ENCODE measurements at regions not wholly inside any gene's neighbourhood (a gene's known extent, or its start where the extent isn't known, plus 50 kb on each side); places are given as distances from the start of the nearest gene placed in this dataset.

- TF ChIP-seq, protein P1, sequence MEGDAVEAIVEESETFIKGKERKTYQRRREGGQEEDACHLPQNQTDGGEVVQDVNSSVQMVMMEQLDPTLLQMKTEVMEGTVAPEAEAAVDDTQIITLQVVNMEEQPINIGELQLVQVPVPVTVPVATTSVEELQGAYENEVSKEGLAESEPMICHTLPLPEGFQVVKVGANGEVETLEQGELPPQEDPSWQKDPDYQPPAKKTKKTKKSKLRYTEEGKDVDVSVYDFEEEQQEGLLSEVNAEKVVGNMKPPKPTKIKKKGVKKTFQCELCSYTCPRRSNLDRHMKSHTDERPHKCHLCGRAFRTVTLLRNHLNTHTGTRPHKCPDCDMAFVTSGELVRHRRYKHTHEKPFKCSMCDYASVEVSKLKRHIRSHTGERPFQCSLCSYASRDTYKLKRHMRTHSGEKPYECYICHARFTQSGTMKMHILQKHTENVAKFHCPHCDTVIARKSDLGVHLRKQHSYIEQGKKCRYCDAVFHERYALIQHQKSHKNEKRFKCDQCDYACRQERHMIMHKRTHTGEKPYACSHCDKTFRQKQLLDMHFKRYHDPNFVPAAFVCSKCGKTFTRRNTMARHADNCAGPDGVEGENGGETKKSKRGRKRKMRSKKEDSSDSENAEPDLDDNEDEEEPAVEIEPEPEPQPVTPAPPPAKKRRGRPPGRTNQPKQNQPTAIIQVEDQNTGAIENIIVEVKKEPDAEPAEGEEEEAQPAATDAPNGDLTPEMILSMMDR (IDR thresholded peaks at IDR 0.05): no peak
- TF ChIP-seq POLR2A (IDR thresholded peaks at IDR 0.05): no peak
These were observed 138.9 kb downstream of the FOXD2 start for GRCh38 chr1:47576758-47577115.

All from esophagus squamous epithelium (tissue), 4 donors.